Kidney (tissue), 13 donors: ENCODE measurements at regions not wholly inside any gene's neighbourhood (a gene's known extent, or its start where the extent isn't known, plus 50 kb on each side); places are given as distances from the start of the nearest gene placed in this dataset.
A peak's percentile ranks its signal among the peaks of the same experiment; 100 is the strongest.

Experiments used
- DNase-seq, 5 donors: peaks; one replicate each; pipeline ENCODE4 v3.0.0-alpha.2; 2013 to 2020
- FAIRE-seq: peaks from 2 replicates; lab custom pipeline; 2012; peaks lifted over from hg19 to GRCh38; lab: Jason Lieb, UNC
- H3K27ac ChIP-seq, 2 donors: one replicate each; pipeline ENCODE4 v1.7.0; 2013; ENCODE audit warnings: low read depth in 2 of 2, low read length in 2 of 2, inconsistent platforms in 1 of 2
- H3K27me3 ChIP-seq: one replicate; pipeline ENCODE4 v1.7.1; 2013; ENCODE audit warnings: low read length, inconsistent platforms; ENCODE audit not compliant: control insufficient read depth, insufficient read depth
- H3K36me3 ChIP-seq, 3 donors: one replicate each; pipeline versions ENCODE4 v1.7.0 to v1.7.1; 2013; ENCODE audit warnings: low read length in 3 of 3, control low read depth in 1 of 3, inconsistent platforms in 1 of 3; ENCODE audit not compliant: insufficient read depth in 3 of 3, control insufficient read depth in 2 of 3
- H3K4me1 ChIP-seq, 3 donors: one replicate each; pipeline versions ENCODE4 v1.7.0 to v1.7.1; 2013; ENCODE audit warnings: low read length in 3 of 3, inconsistent platforms in 1 of 3, low read depth in 1 of 3; ENCODE audit not compliant: control insufficient read depth in 2 of 3, insufficient read depth in 2 of 3
- H3K4me3 ChIP-seq, 3 donors: one replicate each; pipeline versions ENCODE4 v1.7.0 to v1.8.1; 2013; ENCODE audit warnings: low read length in 3 of 3, control low read depth in 1 of 3, inconsistent platforms in 1 of 3
- H3K9ac ChIP-seq, 3 donors: one replicate each; pipeline versions ENCODE4 v1.7.0 to v1.7.1; 2013; ENCODE audit warnings: low read length in 3 of 3, control low read depth in 1 of 3, inconsistent platforms in 1 of 3
- H3K9me3 ChIP-seq, 3 donors: one replicate each; pipeline versions ENCODE4 v1.7.0 to v1.7.1; 2013; ENCODE audit warnings: low read length in 3 of 3, control low read depth in 1 of 3, inconsistent platforms in 1 of 3; ENCODE audit not compliant: control insufficient read depth in 2 of 3, insufficient read depth in 1 of 3
- intact Hi-C: fragments of 100-400 bp; cut with DNase I; formaldehyde crosslinking; loops from one replicate; pipeline ENCODE4 v1.11.1; 2022
- TF ChIP-seq, protein P1 (sequence below): IDR thresholded peaks from 3 replicates; pipeline ENCODE4 v1.5.1; 2012; ENCODE audit warnings: mild to moderate bottlenecking, moderate library complexity, borderline replicate concordance; ENCODE audit not compliant: insufficient read depth; ENCODE audit errors: extremely low read depth
- donor health status: control.
- donor health status: control.
- donor health status: control.
- donor health status: control.
- donor health status: control.
- donor health status: DM: yes; HTN: yes; CAD: no.
- donor health status: Normal renal cell carcinoma (clear cell type).

DNA sequence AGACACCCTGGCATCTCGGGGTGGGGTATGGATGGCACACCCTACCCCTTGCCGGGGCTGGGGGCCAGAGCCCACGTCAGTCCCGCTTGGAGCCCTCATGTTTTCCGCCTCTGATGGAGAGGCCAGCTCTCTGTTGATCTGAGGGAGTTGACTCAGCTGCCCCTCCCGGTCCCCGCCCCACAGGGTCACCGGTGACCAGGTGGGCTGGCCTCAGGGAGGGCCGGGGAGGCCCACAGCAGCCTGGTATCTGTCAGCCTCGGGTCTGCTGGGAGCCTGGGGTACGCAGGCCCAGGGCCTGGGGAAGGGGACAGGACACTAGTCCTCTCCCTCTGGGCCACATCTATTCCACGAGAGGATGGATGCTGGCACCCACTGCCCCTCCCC, 109.5 kb upstream of the CIBAR2 start:
- H3K4me1 ChIP-seq, result peaks cover 4 to 16% (median 5%) of the 10 kb centered on the region in 3 donors
- TF ChIP-seq, protein P1, sequence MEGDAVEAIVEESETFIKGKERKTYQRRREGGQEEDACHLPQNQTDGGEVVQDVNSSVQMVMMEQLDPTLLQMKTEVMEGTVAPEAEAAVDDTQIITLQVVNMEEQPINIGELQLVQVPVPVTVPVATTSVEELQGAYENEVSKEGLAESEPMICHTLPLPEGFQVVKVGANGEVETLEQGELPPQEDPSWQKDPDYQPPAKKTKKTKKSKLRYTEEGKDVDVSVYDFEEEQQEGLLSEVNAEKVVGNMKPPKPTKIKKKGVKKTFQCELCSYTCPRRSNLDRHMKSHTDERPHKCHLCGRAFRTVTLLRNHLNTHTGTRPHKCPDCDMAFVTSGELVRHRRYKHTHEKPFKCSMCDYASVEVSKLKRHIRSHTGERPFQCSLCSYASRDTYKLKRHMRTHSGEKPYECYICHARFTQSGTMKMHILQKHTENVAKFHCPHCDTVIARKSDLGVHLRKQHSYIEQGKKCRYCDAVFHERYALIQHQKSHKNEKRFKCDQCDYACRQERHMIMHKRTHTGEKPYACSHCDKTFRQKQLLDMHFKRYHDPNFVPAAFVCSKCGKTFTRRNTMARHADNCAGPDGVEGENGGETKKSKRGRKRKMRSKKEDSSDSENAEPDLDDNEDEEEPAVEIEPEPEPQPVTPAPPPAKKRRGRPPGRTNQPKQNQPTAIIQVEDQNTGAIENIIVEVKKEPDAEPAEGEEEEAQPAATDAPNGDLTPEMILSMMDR, result no peak
- no peak overlapping the region for H3K4me3 ChIP-seq
- intact Hi-C loops, result no loop called here
- H3K27ac ChIP-seq, result no peak overlapping the region
- no peak overlapping the region for H3K9ac ChIP-seq
- no peak for FAIRE-seq
- H3K36me3 ChIP-seq, result no peaks in the 10 kb centered on the region
- no peaks in the 10 kb centered on the region for H3K9me3 ChIP-seq
- DNase-seq, result peak in 3 of 5 donors; percentile 29 to 77 (median 50)
- no peaks in the 10 kb centered on the region for H3K27me3 ChIP-seq

DNA sequence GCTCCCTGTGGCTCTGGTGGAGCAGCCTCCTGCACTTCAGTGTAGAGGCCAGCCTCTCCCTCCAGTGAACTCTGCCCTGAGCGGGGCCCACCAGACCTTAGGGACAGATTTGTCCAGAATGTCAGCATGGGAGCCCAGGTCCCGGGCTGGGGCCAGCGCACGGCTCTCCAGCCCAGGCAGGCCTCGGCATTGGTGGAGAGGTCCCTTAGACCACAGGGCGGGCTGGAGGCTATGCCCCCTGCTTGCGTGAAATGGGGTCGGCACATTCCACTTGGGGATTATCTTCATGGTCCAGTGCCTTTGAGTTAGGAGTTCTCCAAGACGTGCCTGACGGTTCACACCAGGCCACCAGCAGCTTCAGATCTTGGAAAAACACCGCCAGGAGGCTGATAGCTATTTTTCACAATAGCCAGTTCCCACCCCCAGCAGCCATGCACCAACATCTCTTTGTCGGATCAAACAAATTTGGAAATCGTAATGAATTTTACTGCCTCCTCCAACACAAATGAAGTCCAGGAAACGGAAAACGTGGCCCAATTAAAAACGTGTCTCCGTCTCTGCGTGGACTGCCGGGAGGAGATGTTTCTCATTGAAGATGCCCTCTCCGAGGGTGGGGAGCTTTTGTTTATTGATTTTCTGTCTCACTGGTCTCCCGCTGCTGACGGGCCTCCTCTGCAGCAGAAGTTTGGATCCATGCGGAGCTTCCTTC, 110.0 kb upstream of the CIBAR2 start:
- H3K36me3 ChIP-seq, result no peaks in the 10 kb centered on the region
- H3K4me1 ChIP-seq, result peaks cover 5 to 16% (median 6%) of the 10 kb centered on the region in 3 donors
- H3K4me3 ChIP-seq, result no peak overlapping the region
- no peak for FAIRE-seq
- intact Hi-C loops, result no loop called here
- DNase-seq, result peak in 4 of 5 donors; percentile 51 to 69 (median 60)
- H3K27me3 ChIP-seq, result no peaks in the 10 kb centered on the region
- TF ChIP-seq, protein P1, result no peak
- no peaks in the 10 kb centered on the region for H3K9me3 ChIP-seq
- H3K9ac ChIP-seq, result no peak overlapping the region
- no peak overlapping the region for H3K27ac ChIP-seq

DNA sequence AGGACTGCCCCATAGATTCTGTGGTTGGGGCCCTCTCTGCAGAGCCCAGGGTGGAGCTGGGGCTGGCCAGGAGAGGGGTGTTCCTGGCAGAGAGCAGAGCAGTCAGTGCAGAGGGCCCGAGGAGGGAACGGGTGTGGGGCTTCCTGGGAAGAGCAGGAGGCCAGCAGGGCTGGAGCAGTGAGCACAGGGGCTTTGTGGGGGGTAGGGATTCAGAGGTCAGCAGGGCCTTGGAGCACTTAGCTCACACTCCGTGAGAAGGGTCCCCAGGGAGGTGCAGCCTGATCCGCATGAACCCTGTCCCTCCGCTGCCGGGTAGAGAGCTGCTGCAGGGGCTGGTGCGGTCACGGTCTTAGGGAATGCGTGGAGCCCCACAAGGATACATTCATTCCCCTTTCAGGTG, 113.0 kb upstream of the CIBAR2 start:
- DNase-seq, result peak in 1 of 5 donors; percentile 18
- H3K27me3 ChIP-seq, result no peaks in the 10 kb centered on the region
- H3K36me3 ChIP-seq, result no peaks in the 10 kb centered on the region
- no peak overlapping the region for H3K27ac ChIP-seq
- TF ChIP-seq, protein P1, result no peak
- no peak for FAIRE-seq
- H3K4me1 ChIP-seq, result peaks cover 7 to 8% (median 8%) of the 10 kb centered on the region in 3 donors
- no peak overlapping the region for H3K4me3 ChIP-seq
- H3K9me3 ChIP-seq, result no peaks in the 10 kb centered on the region
- intact Hi-C loops, result no loop called here
- no peak overlapping the region for H3K9ac ChIP-seq
